GM12878 (cell line): ENCODE measurements at regions not wholly inside any gene's neighbourhood (a gene's known extent, or its start where the extent isn't known, plus 50 kb on each side); places are given as distances from the start of the nearest gene placed in this dataset.

Experiments used
- ATAC-seq: fragments of 200-7000 bp; cut with Tn5 transposase; 3 replicates; pipeline ENCODE4 v1.9.1; 2020; ENCODE audit warnings: mild to moderate bottlenecking, moderate library complexity
- BruUV-seq: library from RNA; stranded (reverse); fragments of 400-500 nt; replicated peaks from 2 replicates; lab custom pipeline; 2021; lab: Mats Ljungman, UMichigan
- CTCF ChIA-PET: fragments of 300-600 bp; sonication (Branson Sonifier 250); formaldehyde crosslinking; extraction: SDS; loops from one replicate; lab custom pipeline; 2021; ENCODE audit warnings: inconsistent platforms; lab: Yijun Ruan, JAX
- POLR2A ChIA-PET: fragments of 350-600 bp; formaldehyde crosslinking; extraction: SDS; loops from one replicate; lab custom pipeline; 2021; ENCODE audit warnings: inconsistent platforms; lab: Charles Lee
- RAD21 ChIA-PET: fragments of 300-600 bp; sonication (Branson Sonifier 250); formaldehyde crosslinking; loops from one replicate; lab custom pipeline; 2023; ENCODE audit warnings: antibody characterized with exemption; ENCODE audit not compliant: unreplicated experiment; lab: Charles Lee
- SMC1A ChIA-PET: fragments of 300-600 bp; sonication (Branson Sonifier 250); formaldehyde crosslinking; loops from one replicate; lab custom pipeline; 2023; ENCODE audit not compliant: unreplicated experiment, uncharacterized antibody; lab: Charles Lee
- DNase-seq: peaks from one replicate; pipeline ENCODE4 v3.0.0-alpha.2; 2011; ENCODE audit warnings: low read depth, low spot score
- FAIRE-seq: peaks from 3 replicates; lab custom pipeline; 2011; peaks lifted over from hg19 to GRCh38; lab: Jason Lieb, UNC
- H2AFZ ChIP-seq: 2 replicates; pipeline ENCODE4 v1.6.0; 2011; ENCODE audit warnings: low read depth, low read length, control low read depth; ENCODE audit not compliant: control insufficient read depth
- H3K27ac ChIP-seq: 2 replicates; pipeline ENCODE4 v1.5.1; 2011; ENCODE audit warnings: control low read depth; ENCODE audit not compliant: control insufficient read depth, insufficient read depth
- H3K27me3 ChIP-seq, 2 experiments: replicated peaks in 1 of 2; 2 replicates each; pipeline versions ENCODE4 v1.6.0 to v1.6.1; 2011; ENCODE audit warnings: low read length in 1 of 2; ENCODE audit not compliant: control insufficient read depth in 2 of 2, insufficient read depth in 2 of 2
- H3K36me3 ChIP-seq, 2 experiments: 2 replicates each; pipeline ENCODE4 v1.5.1; 2011; ENCODE audit warnings: low read length in 1 of 2; ENCODE audit not compliant: control insufficient read depth in 2 of 2, insufficient read depth in 2 of 2
- H3K4me1 ChIP-seq: 2 replicates; pipeline ENCODE4 v1.6.1; 2011; ENCODE audit warnings: mild to moderate bottlenecking, low read length, moderate library complexity, mixed read lengths; ENCODE audit not compliant: control insufficient read depth, insufficient read depth
- H3K4me2 ChIP-seq: 2 replicates; pipeline ENCODE4 v1.6.0; 2011; ENCODE audit warnings: control low read depth; ENCODE audit not compliant: control insufficient read depth, insufficient read depth
- H3K4me3 ChIP-seq: fragments of 200-600 bp; sonication (generic); 2 replicates; pipeline ENCODE4 v1.5.1; 2016
- H3K79me2 ChIP-seq: 2 replicates; pipeline ENCODE4 v1.6.0; 2011; ENCODE audit warnings: low read length; ENCODE audit not compliant: control insufficient read depth, insufficient read depth
- H3K9ac ChIP-seq: 2 replicates; pipeline ENCODE4 v1.8.0; 2011; ENCODE audit warnings: low read length, control low read depth, mixed read lengths; ENCODE audit not compliant: control insufficient read depth, insufficient read depth
- H3K9me3 ChIP-seq: replicated peaks from 3 replicates; pipeline ENCODE4 v1.5.1; 2011; ENCODE audit warnings: mild to moderate bottlenecking, low read length; ENCODE audit not compliant: control insufficient read depth, insufficient read depth
- H4K20me1 ChIP-seq: 2 replicates; pipeline ENCODE4 v1.6.0; 2011; ENCODE audit not compliant: control insufficient read depth, insufficient read depth
- WGBS: methylation state at CpG from one replicate; pipeline ENCODE4 v1.1.6; 2016; ENCODE audit warnings: low lambda C conversion rate; ENCODE audit not compliant: insufficient replicate concordance, insufficient coverage; ENCODE audit errors: missing lambda C conversion rate; 5-methylcytosine and 5-hydroxymethylcytosine counted together
- in situ Hi-C: fragments of 300-500 bp; cut with MboI; formaldehyde crosslinking; loops from 9 replicates; pipeline ENCODE4 v1.14.3; 2018; ENCODE audit warnings: mixed read lengths
- intact Hi-C: fragments of 100-400 bp; cut with micrococcal nuclease; formaldehyde crosslinking; loops from one replicate; pipeline ENCODE4 v1.14.2; 2022; ENCODE audit not compliant: unreplicated experiment
- TF ChIP-seq, protein P1 (sequence below): IDR thresholded peaks from 2 replicates; pipeline ENCODE4 v1.6.1; 2012; ENCODE audit warnings: improper control_type of control experiment, low read depth, low read length; ENCODE audit not compliant: insufficient replicate concordance
- TF ChIP-seq, protein P2 (sequence below): IDR thresholded peaks from 2 replicates; pipeline ENCODE4 v1.6.1; 2011; ENCODE audit warnings: borderline replicate concordance, low read depth, mild to moderate bottlenecking, moderate library complexity, mixed read lengths, low read length; ENCODE audit not compliant: insufficient read depth; ENCODE audit errors: extremely low read length
- TF ChIP-seq, protein P3 (sequence below): fragments of 450-650 bp; IDR thresholded peaks from 2 replicates; pipeline ENCODE4 v1.6.1; 2018; ENCODE audit warnings: mild to moderate bottlenecking, low read depth, moderate library complexity; ENCODE audit not compliant: partially characterized antibody

DNA sequence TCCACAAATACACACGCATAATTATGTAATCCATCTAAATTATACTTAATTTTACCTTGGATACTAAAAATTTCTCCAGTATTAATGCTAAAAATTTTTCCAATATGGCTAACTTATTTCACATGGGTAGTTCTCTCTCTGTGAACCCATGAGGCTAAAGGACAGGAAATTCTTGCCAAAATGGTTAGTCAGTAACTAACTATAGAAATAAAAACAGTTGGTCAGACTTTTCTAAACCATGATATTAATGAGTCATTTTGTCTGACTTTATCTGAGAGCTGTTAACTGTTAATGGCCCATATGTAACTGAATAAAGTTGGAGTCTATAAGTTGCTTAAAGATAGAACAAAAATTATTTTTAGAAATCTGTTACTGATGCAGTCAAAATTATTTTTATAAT lies 549.4 kb downstream of the TLL1 start (continued):
- TF ChIP-seq, protein P1, sequence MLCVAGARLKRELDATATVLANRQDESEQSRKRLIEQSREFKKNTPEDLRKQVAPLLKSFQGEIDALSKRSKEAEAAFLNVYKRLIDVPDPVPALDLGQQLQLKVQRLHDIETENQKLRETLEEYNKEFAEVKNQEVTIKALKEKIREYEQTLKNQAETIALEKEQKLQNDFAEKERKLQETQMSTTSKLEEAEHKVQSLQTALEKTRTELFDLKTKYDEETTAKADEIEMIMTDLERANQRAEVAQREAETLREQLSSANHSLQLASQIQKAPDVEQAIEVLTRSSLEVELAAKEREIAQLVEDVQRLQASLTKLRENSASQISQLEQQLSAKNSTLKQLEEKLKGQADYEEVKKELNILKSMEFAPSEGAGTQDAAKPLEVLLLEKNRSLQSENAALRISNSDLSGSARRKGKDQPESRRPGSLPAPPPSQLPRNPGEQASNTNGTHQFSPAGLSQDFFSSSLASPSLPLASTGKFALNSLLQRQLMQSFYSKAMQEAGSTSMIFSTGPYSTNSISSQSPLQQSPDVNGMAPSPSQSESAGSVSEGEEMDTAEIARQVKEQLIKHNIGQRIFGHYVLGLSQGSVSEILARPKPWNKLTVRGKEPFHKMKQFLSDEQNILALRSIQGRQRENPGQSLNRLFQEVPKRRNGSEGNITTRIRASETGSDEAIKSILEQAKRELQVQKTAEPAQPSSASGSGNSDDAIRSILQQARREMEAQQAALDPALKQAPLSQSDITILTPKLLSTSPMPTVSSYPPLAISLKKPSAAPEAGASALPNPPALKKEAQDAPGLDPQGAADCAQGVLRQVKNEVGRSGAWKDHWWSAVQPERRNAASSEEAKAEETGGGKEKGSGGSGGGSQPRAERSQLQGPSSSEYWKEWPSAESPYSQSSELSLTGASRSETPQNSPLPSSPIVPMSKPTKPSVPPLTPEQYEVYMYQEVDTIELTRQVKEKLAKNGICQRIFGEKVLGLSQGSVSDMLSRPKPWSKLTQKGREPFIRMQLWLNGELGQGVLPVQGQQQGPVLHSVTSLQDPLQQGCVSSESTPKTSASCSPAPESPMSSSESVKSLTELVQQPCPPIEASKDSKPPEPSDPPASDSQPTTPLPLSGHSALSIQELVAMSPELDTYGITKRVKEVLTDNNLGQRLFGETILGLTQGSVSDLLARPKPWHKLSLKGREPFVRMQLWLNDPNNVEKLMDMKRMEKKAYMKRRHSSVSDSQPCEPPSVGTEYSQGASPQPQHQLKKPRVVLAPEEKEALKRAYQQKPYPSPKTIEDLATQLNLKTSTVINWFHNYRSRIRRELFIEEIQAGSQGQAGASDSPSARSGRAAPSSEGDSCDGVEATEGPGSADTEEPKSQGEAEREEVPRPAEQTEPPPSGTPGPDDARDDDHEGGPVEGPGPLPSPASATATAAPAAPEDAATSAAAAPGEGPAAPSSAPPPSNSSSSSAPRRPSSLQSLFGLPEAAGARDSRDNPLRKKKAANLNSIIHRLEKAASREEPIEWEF = no peak
- TF ChIP-seq, all 136 proteins: peak for 0

DNA sequence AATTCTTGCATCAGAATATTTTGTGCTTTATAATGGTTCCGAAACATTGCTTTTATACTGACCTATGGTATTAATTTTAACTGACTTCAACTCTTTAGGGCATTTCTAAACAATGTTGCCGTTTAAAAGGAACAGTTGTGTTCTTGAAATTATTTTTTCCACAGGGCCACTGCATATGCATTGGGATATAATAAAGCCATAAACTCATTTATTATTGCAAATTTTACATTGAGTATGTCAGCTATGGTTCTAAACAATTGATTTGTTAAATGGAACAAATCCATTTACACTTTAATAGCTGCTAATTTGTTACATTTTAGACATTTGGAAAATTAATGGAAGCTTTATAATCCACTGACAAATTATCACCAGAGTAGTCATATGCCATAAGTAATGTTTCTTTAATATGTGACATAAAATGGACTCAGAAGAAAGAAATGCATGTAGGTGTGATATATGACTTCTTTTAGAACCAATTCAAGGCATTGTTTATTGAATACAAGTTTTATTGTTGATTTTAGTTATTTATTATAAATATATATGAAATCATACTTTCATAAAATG lies 553.3 kb downstream of the TLL1 start:
- ChIA-PET RAD21 (interaction anchor here (0.9 kb wide), 1 partner anchor 14 kb away, joined by 3 read pairs; no protein-coding TSS in a partner anchor), CTCF (no interaction called here), POLR2A (no interaction called here), SMC1A (no interaction called here)
- Histone ChIP-seq H3K79me2 (no peaks in the 10 kb centered on the region), H3K4me1 (no peaks in the 10 kb centered on the region), H3K4me2 (no peak overlapping the region), H3K36me3 (no peaks in the 10 kb centered on the region), H3K27ac (no peak overlapping the region), H3K9ac (no peak overlapping the region), H3K9me3 (no peaks in the 10 kb centered on the region), H2AFZ (no peak overlapping the region), H3K4me3 (no peak overlapping the region), H4K20me1 (no peaks in the 10 kb centered on the region), H3K27me3 (no peaks in the 10 kb centered on the region)
- intact Hi-C loops = no loop called here
- FAIRE-seq (no peak), DNase-seq (no peak), ATAC-seq (no peak)
- 27% methylated on average over 2 of the region's 2 CpGs for WGBS
- no TSS peak for BruUV-seq
- in situ Hi-C loops = no loop called here
- TF ChIP-seq, protein P2, sequence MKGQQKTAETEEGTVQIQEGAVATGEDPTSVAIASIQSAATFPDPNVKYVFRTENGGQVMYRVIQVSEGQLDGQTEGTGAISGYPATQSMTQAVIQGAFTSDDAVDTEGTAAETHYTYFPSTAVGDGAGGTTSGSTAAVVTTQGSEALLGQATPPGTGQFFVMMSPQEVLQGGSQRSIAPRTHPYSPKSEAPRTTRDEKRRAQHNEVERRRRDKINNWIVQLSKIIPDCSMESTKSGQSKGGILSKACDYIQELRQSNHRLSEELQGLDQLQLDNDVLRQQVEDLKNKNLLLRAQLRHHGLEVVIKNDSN = no peak
- TF ChIP-seq, protein P3, sequence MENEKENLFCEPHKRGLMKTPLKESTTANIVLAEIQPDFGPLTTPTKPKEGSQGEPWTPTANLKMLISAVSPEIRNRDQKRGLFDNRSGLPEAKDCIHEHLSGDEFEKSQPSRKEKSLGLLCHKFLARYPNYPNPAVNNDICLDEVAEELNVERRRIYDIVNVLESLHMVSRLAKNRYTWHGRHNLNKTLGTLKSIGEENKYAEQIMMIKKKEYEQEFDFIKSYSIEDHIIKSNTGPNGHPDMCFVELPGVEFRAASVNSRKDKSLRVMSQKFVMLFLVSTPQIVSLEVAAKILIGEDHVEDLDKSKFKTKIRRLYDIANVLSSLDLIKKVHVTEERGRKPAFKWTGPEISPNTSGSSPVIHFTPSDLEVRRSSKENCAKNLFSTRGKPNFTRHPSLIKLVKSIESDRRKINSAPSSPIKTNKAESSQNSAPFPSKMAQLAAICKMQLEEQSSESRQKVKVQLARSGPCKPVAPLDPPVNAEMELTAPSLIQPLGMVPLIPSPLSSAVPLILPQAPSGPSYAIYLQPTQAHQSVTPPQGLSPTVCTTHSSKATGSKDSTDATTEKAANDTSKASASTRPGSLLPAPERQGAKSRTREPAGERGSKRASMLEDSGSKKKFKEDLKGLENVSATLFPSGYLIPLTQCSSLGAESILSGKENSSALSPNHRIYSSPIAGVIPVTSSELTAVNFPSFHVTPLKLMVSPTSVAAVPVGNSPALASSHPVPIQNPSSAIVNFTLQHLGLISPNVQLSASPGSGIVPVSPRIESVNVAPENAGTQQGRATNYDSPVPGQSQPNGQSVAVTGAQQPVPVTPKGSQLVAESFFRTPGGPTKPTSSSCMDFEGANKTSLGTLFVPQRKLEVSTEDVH = no peak
